Activated CD8-positive, alpha-beta memory T cell treated with anti-CD3 and anti-CD28 coated beads, Interleukin-2, amount 50 U/mL, for 1 hour (primary cell): ENCODE measurements at regions not wholly inside any gene's neighbourhood (a gene's known extent, or its start where the extent isn't known, plus 50 kb on each side); places are given as distances from the start of the nearest gene placed in this dataset.

Experiments used
- DNase-seq: peaks from one replicate; pipeline ENCODE4 v3.0.0-alpha.2; 2020; ENCODE audit errors: extremely low read depth

- DNase-seq: no peak
Measured at GRCh38 chrX:40182615-40183014, 84.9 kb upstream of the BCOR start.

GRCh38 chrX:40182095-40182494, 84.3 kb upstream of the BCOR start:
- no peak for DNase-seq

GRCh38 chrX:40179283-40179682, 81.5 kb upstream of the BCOR start:
- DNase-seq: no peak

- no peak for DNase-seq
Measured at GRCh38 chrX:40177942-40178715, 80.4 kb upstream of the BCOR start.

- DNase-seq: no peak
Measured at GRCh38 chrX:40177489-40177888, 79.7 kb upstream of the BCOR start.

- DNase-seq: no peak
Measured at GRCh38 chrX:40177117-40177430, 79.3 kb upstream of the BCOR start.

- no peak for DNase-seq
Measured at GRCh38 chrX:40176351-40177116, 78.8 kb upstream of the BCOR start.

- DNase-seq: no peak
Measured at GRCh38 chrX:40175511-40176350, 78.0 kb upstream of the BCOR start.

GRCh38 chrX:40174854-40175510, 77.2 kb upstream of the BCOR start:
- DNase-seq: no peak

GRCh38 chrX:40174001-40174853, 76.5 kb upstream of the BCOR start:
- no peak for DNase-seq

- no peak for DNase-seq
Measured at GRCh38 chrX:40173143-40174000, 75.6 kb upstream of the BCOR start.

GRCh38 chrX:40172401-40173142, 74.8 kb upstream of the BCOR start:
- no peak for DNase-seq

- no peak for DNase-seq
Measured at GRCh38 chrX:40171513-40172400, 74.0 kb upstream of the BCOR start.

- DNase-seq: no peak
Measured at GRCh38 chrX:40170830-40171512, 73.2 kb upstream of the BCOR start.

GRCh38 chrX:40169193-40170101, 71.7 kb upstream of the BCOR start:
- no peak for DNase-seq

GRCh38 chrX:40168480-40169011, 70.8 kb upstream of the BCOR start:
- DNase-seq: no peak
